ENCODE measurements at regions not wholly inside any gene's neighbourhood (a gene's known extent, or its start where the extent isn't known, plus 50 kb on each side); places are given as distances from the start of the nearest gene placed in this dataset.

- H4K20me1 ChIP-seq (ENCODE audit: insufficient read depth): no peaks in the 10 kb centered on the region
- no peak overlapping the region for H3K4me3 ChIP-seq (replicated peaks in 1 of 2; ENCODE audit: low read depth in 1 of 2, low read length in 2 of 2)
- ChIA-PET RAD21 (ENCODE audit: low non-redundant PET in 1 of 2, low total read pairs in 2 of 2, uncharacterized antibody in 2 of 2, unreplicated experiment in 2 of 2) (no interaction called here), CTCF (no interaction called here), POLR2A (no interaction called here)
- H3K27me3 ChIP-seq (ENCODE audit: insufficient read depth, low read length): no peaks in the 10 kb centered on the region
- ATAC-seq: no peak
- no peaks in the 10 kb centered on the region for H3K4me1 ChIP-seq (ENCODE audit: control insufficient read depth in 1 of 2, insufficient read depth in 2 of 2, low read length in 2 of 2)
- no peaks in the 10 kb centered on the region for H3K36me3 ChIP-seq (ENCODE audit: control insufficient read depth in 1 of 2, insufficient read depth in 2 of 2, low read length in 2 of 2)
- no peak overlapping the region for H3K9ac ChIP-seq (ENCODE audit: low read length)
- H3K79me2 ChIP-seq (ENCODE audit: insufficient read depth, low read length): no peaks in the 10 kb centered on the region
- TF ChIP-seq CTCF (IDR thresholded peaks at IDR 0.05 in 2 of 3, conservative IDR thresholded peaks at IDR 0.05 in 1 of 3; ENCODE audit: borderline replicate concordance in 1 of 3, insufficient read depth in 1 of 3, low read depth in 2 of 3, low read length in 2 of 3) (no peak), ELF1 (IDR thresholded peaks at IDR 0.05; ENCODE audit: borderline replicate concordance, low read depth) (no peak), JUND (IDR thresholded peaks at IDR 0.05) (no peak), TCF7L2 (IDR thresholded peaks at IDR 0.05; ENCODE audit: borderline replicate concordance, extremely low read depth, insufficient read depth, insufficient read length) (no peak), SIN3A (IDR thresholded peaks at IDR 0.05; ENCODE audit: low read depth) (no peak), CEBPB (IDR thresholded peaks at IDR 0.05; ENCODE audit: low read depth) (no peak), POLR2AphosphoS5 (IDR thresholded peaks at IDR 0.05; ENCODE audit: low read depth, low read length) (no peak), EZH2phosphoT487 (IDR thresholded peaks at IDR 0.05; ENCODE audit: borderline replicate concordance) (no peak), FOSL1 (IDR thresholded peaks at IDR 0.05; ENCODE audit: low read depth) (no peak), ZFX (IDR thresholded peaks at IDR 0.05) (no peak), ZNF274 (IDR thresholded peaks at IDR 0.05; ENCODE audit: low read depth, low read length) (no peak)
- TF ChIP-seq, protein P1, sequence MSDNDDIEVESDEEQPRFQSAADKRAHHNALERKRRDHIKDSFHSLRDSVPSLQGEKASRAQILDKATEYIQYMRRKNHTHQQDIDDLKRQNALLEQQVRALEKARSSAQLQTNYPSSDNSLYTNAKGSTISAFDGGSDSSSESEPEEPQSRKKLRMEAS (IDR thresholded peaks at IDR 0.05): no peak
- intact Hi-C loops (cut with micrococcal nuclease): no loop called here
- H3K9me2 ChIP-seq (ENCODE audit: insufficient read depth): no peaks in the 10 kb centered on the region; the same call in 1 of the 2 replicates
- H3K9me3 ChIP-seq (ENCODE audit: control insufficient read depth in 1 of 2, insufficient read depth in 1 of 2, low read depth in 1 of 2, low read length in 2 of 2): no peaks in the 10 kb centered on the region
- BruUV-seq (replicated peaks): no TSS peak
- H2AFZ ChIP-seq (ENCODE audit: low read depth, low read length, poor library complexity, severe bottlenecking): no peak overlapping the region
- no peak overlapping the region for H3K4me2 ChIP-seq (ENCODE audit: low read length)
- DNase-seq (ENCODE audit: low read depth, low spot score): no peak
- H3K27ac ChIP-seq (ENCODE audit: low read depth, low read length): no peak overlapping the region
These were observed 1720.9 kb upstream of the AGA start for GRCh38 chr4:179163147-179163546.

All from HCT116 (cell line).